Epithelial cell of proximal tubule (primary cell): ENCODE measurements at regions not wholly inside any gene's neighbourhood (a gene's known extent, or its start where the extent isn't known, plus 50 kb on each side); places are given as distances from the start of the nearest gene placed in this dataset.

Experiments used
- DNase-seq: peaks from one replicate; pipeline ENCODE4 v3.0.0-alpha.2; 2011; ENCODE audit warnings: low read depth
- H3K4me3 ChIP-seq: 2 replicates; pipeline ENCODE4 v1.5.1; 2011; ENCODE audit warnings: low read depth, mild to moderate bottlenecking, low read length
- TF ChIP-seq, protein P1 (sequence below): conservative IDR thresholded peaks from 2 replicates; pipeline ENCODE4 v1.5.1; 2012; ENCODE audit warnings: low read depth, mild to moderate bottlenecking, low read length

DNA sequence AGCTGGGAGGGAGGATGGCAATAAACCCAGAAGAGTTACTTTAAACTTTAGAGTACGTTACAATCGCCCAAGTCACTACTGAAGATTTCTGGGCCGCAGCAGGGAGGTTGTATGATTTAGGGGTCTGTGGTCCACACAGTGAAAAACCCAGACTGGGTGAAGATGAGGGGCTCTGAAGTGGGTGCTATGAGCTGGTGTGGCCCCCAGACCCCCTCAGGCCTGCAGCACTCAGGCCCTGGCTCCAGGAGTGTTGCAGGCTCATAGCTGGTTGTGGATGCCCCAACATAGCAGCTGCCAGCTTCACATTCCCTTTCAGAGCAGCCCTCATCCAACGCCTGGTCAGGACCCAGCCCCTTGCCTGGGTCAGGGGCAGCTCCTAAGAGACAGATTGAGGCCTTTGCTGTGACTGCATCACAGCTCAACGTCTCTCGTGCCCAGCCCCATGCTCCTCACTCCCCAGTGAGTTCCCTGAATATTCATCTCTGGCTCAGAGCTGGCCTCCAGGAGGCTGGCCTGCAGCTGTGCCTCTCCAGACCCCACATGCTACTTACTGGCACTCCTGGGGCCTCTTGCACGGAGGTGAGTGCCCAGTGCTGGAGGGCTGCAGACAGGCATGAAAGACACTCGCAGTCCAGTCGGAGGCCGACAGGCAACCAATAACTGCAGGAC is 94.5 kb upstream of the MYCN start:
- no peak overlapping the region for H3K4me3 ChIP-seq
- no peak for DNase-seq
- TF ChIP-seq, protein P1, sequence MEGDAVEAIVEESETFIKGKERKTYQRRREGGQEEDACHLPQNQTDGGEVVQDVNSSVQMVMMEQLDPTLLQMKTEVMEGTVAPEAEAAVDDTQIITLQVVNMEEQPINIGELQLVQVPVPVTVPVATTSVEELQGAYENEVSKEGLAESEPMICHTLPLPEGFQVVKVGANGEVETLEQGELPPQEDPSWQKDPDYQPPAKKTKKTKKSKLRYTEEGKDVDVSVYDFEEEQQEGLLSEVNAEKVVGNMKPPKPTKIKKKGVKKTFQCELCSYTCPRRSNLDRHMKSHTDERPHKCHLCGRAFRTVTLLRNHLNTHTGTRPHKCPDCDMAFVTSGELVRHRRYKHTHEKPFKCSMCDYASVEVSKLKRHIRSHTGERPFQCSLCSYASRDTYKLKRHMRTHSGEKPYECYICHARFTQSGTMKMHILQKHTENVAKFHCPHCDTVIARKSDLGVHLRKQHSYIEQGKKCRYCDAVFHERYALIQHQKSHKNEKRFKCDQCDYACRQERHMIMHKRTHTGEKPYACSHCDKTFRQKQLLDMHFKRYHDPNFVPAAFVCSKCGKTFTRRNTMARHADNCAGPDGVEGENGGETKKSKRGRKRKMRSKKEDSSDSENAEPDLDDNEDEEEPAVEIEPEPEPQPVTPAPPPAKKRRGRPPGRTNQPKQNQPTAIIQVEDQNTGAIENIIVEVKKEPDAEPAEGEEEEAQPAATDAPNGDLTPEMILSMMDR = no peak

DNA sequence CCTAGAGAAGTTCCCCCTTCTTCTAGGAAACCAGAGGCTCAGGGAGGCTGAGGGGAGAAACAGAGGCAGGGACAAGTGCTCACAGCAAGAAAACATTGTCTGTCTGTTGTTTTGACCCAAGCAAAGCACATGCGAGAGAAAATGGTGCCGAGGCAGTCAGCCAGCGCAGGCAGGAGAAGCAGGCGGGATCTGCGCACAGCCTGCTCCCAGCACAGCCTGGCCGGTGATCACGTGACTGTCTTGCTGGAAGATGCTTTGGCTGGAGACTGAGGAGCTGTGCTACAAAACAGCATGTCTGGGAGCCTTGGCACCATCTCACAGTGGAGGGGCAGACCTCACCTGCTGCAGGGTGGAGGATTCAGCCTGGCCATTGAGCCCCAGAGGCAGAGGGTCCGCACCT is 93.7 kb upstream of the MYCN start:
- TF ChIP-seq, protein P1 = no peak
- no peak for DNase-seq
- no peak overlapping the region for H3K4me3 ChIP-seq

DNA sequence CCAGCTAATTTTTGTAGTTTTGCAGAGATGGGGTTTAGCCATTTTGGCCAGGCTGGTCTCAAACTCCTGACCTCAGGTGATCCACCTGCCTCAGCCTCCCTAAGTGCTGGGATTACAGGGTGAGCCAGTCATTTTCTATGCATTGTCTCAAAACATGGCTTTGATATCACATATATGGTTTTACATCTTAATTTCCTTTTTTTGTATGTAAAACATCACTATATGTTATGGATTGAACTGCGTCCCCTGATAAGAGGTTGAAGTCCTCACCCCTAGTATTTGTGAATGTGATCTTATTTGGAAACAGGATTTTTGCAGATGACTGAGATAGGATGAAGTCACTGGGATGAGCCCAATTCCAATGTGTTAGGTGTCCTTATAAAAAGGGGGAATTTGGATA is 89.8 kb upstream of the MYCN start:
- TF ChIP-seq, protein P1 = no peak
- H3K4me3 ChIP-seq = no peak overlapping the region

GRCh38 chr2:15851076-15851693 is 89.2 kb upstream of the MYCN start:
- no peak for DNase-seq
- TF ChIP-seq, protein P1 = no peak
- no peak overlapping the region for H3K4me3 ChIP-seq

More for the DNA sequence above, 89.8 kb upstream of the MYCN start:
- DNase-seq = no peak

DNA sequence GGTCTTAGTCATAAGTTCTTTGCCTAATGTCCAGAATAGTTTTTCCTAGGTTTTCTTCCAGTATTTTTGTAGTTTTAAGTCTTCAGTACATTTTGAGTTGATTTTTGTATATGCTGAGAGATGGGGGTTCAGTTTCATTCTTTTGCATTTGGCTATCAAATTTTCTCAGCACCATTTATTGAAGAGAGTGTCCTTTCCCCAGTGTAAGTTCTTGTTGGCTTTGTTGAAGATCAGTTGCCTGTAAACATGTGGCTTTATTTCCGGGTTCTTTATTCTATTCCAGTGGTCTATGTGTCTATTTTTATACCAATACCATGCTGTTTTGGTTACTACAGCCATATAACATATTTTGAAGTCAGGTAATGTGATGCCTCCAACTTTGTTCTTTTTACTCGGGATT is 87.5 kb upstream of the MYCN start:
- TF ChIP-seq, protein P1 = no peak
- no peak for DNase-seq
- no peak overlapping the region for H3K4me3 ChIP-seq

DNA sequence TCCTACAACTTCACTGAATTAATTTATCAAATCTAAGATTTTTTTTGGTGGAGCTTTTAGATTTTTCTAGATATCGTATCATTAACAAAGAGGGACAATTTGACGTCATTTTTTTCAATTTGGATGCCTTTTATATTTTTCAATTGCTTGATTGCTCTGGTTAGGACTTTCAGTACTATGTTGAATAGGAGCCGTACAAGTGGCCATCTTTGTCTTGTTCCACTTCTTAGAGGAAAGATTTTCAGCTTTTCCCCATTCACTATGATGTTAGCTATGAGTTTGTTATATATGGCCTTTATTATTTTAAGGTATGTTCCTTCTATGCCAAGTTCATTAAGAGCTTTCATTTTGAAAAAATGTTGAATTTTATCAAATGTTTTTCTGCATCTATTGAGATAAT is 86.4 kb upstream of the MYCN start:
- no peak for DNase-seq
- TF ChIP-seq, protein P1 = no peak
- H3K4me3 ChIP-seq = no peak overlapping the region

DNA sequence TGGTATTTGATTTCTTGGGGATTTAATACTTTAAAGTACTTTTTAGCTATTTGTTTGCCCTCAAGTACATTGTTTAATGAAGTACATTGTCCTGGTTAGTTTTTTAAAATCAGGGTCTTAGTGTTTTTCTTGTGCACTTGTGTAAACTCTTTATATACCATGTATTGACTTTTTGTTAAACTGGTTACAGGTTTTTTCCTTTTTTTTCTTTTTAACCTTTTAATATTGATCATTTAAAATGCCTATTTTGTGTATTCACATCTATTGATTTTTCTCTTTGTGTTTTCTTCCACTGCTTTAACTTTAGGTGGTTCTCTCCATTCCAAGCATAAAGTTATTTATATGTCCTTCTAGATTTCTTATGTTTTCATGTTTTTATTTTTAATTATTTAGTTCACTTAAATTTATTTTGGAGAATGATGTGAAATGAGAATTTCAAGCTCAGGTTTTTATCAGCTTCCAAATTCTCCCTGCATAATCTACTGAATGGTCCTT is 84.5 kb upstream of the MYCN start:
- DNase-seq = no peak
- no peak overlapping the region for H3K4me3 ChIP-seq
- TF ChIP-seq, protein P1 = no peak
